KMS-11 (cell line): ENCODE measurements at regions not wholly inside any gene's neighbourhood (a gene's known extent, or its start where the extent isn't known, plus 50 kb on each side); places are given as distances from the start of the nearest gene placed in this dataset.
A peak's percentile ranks its signal among the peaks of the same experiment; 100 is the strongest.

ENCODE experiments used
- H2AFZ ChIP-seq: fragments of 200-600 bp; sonication (generic); 2 replicates; pipeline ENCODE4 v1.6.1; 2016; ENCODE audit warnings: antibody characterized with exemption, mixed run types, low read depth
- H3K27ac ChIP-seq: fragments of 200-600 bp; sonication (generic); 2 replicates; pipeline ENCODE4 v1.6.1; 2016; ENCODE audit warnings: mild to moderate bottlenecking, mixed run types
- H3K27me3 ChIP-seq: fragments of 200-600 bp; sonication (generic); 2 replicates; pipeline ENCODE4 v1.6.1; 2017; ENCODE audit warnings: mild to moderate bottlenecking, low read depth, mixed run types, moderate library complexity; ENCODE audit not compliant: insufficient read depth
- H3K36me3 ChIP-seq: fragments of 200-600 bp; sonication (generic); 2 replicates; pipeline ENCODE4 v1.6.1; 2017; ENCODE audit warnings: mild to moderate bottlenecking, mixed run types; ENCODE audit not compliant: insufficient read depth
- H3K4me1 ChIP-seq: fragments of 200-600 bp; sonication (generic); 2 replicates; pipeline ENCODE4 v1.6.1; 2016; ENCODE audit warnings: mild to moderate bottlenecking, low read depth, mixed run types; ENCODE audit not compliant: poor library complexity, severe bottlenecking
- H3K4me2 ChIP-seq: fragments of 200-600 bp; sonication (generic); 2 replicates; pipeline ENCODE4 v1.7.0; 2016; ENCODE audit warnings: mild to moderate bottlenecking, mixed run types
- H3K4me3 ChIP-seq: fragments of 200-600 bp; sonication (generic); IDR thresholded peaks from 2 replicates; pipeline ENCODE4 v1.6.1; 2017; ENCODE audit warnings: low read depth, low read length, mixed read lengths; ENCODE audit not compliant: insufficient read depth
- H3K79me2 ChIP-seq: fragments of 200-600 bp; sonication (generic); 2 replicates; pipeline ENCODE4 v1.6.1; 2016; ENCODE audit warnings: low read depth, mixed run types; ENCODE audit not compliant: insufficient read depth
- H3K9ac ChIP-seq: fragments of 200-600 bp; sonication (generic); 2 replicates; pipeline ENCODE4 v1.6.1; 2016; ENCODE audit warnings: mild to moderate bottlenecking, mixed run types
- H4K20me1 ChIP-seq: fragments of 200-600 bp; sonication (generic); 2 replicates; pipeline ENCODE4 v1.6.1; 2016; ENCODE audit warnings: mild to moderate bottlenecking, mixed run types; ENCODE audit not compliant: insufficient read depth
- CTCF ChIP-seq: fragments of 200-600 bp; sonication (generic); conservative IDR thresholded peaks from 2 replicates; pipeline ENCODE4 v1.6.1; 2017; ENCODE audit warnings: low read depth, mild to moderate bottlenecking, antibody characterized with exemption, low read length, moderate library complexity, mixed read lengths

DNA sequence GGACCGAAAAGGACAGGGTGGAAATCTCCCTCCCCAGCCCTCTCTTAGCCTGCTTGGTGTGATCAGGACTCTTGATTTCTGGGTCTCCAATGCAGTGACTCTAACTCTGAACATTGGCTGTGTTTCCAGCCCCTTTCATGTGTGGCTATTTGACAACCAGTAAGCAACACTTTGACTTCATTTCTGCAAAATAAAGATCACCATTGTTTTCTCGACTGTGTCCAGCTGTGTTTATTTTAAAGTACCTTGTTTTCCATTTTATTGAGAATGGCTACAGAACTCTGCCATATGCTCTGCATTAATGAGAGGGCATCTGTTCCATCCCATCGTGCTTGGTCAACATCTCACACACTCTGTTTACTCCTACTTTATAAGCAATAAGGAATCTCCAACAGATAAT is 60.9 kb upstream of the TAGAP start:
- H3K4me1 ChIP-seq, result peaks cover 5% of the 10 kb centered on the region
- TF ChIP-seq CTCF, result no peak
- H3K36me3 ChIP-seq, result no peaks in the 10 kb centered on the region
- H3K4me2 ChIP-seq, result no peak overlapping the region
- no peaks in the 10 kb centered on the region for H3K79me2 ChIP-seq
- H3K9ac ChIP-seq, result no peak overlapping the region
- no peak overlapping the region for H3K27ac ChIP-seq
- H4K20me1 ChIP-seq, result no peaks in the 10 kb centered on the region
- no peaks in the 10 kb centered on the region for H3K27me3 ChIP-seq
- no peak overlapping the region for H3K4me3 ChIP-seq
- H2AFZ ChIP-seq, result no peak overlapping the region

DNA sequence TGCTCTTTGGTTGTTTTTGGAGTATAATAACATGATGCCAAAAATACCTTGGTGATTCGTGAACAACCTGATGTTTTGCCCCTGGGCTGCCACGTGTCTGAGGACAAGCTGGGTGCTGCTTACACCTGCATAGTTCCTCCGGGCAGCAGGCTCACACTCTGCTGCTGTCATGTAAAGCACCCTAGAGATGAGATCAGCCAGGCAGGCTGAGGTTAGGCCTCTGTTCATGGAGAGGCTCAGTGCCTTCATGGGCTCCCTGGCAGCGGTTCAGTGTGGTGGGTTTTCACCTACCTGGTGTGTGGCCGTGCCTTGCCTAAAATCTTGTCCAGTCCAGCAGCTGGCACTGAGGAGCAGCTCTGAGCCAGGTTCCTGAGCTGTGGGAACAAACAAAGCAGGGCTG is 60.1 kb upstream of the TAGAP start:
- H2AFZ ChIP-seq, result no peak overlapping the region
- no peak overlapping the region for H3K4me2 ChIP-seq
- H3K4me1 ChIP-seq, result peaks cover 3% of the 10 kb centered on the region

GRCh38 chr6:159104163-159104925 is 59.6 kb upstream of the TAGAP start:
- H3K27ac ChIP-seq, result no peak overlapping the region
- H3K79me2 ChIP-seq, result no peaks in the 10 kb centered on the region
- no peaks in the 10 kb centered on the region for H3K4me1 ChIP-seq
- H3K4me3 ChIP-seq, result no peak overlapping the region
- TF ChIP-seq CTCF, result peak; percentile 67
- H3K27me3 ChIP-seq, result no peaks in the 10 kb centered on the region
- H4K20me1 ChIP-seq, result no peaks in the 10 kb centered on the region
- no peak overlapping the region for H3K9ac ChIP-seq
- H3K4me2 ChIP-seq, result no peak overlapping the region
- H3K36me3 ChIP-seq, result no peaks in the 10 kb centered on the region
- 0 out of 2 replicates have a peak overlapping the region, but pooled peaks have one; percentile 36 for H2AFZ ChIP-seq

More for the DNA sequence above, 60.1 kb upstream of the TAGAP start:
- Histone ChIP-seq H4K20me1 (no peaks in the 10 kb centered on the region), H3K27me3 (no peaks in the 10 kb centered on the region), H3K27ac (no peak overlapping the region), H3K9ac (no peak overlapping the region), H3K79me2 (no peaks in the 10 kb centered on the region), H3K36me3 (no peaks in the 10 kb centered on the region), H3K4me3 (no peak overlapping the region)
- TF ChIP-seq CTCF, result no peak

GRCh38 chr6:159103396-159104162 is 58.8 kb upstream of the TAGAP start:
- Histone ChIP-seq H4K20me1 (no peaks in the 10 kb centered on the region), H3K9ac (no peak overlapping the region), H3K27me3 (no peaks in the 10 kb centered on the region), H3K4me1 (no peaks in the 10 kb centered on the region), H3K36me3 (no peaks in the 10 kb centered on the region), H2AFZ (0 out of 2 replicates have a peak overlapping the region, but pooled peaks have one; percentile 36), H3K79me2 (no peaks in the 10 kb centered on the region), H3K27ac (no peak overlapping the region), H3K4me3 (no peak overlapping the region), H3K4me2 (no peak overlapping the region)
- no peak for TF ChIP-seq CTCF
